HCT116 (cell line): ENCODE measurements at regions not wholly inside any gene's neighbourhood (a gene's known extent, or its start where the extent isn't known, plus 50 kb on each side); places are given as distances from the start of the nearest gene placed in this dataset.

ENCODE experiments used
- ATAC-seq: fragments of 200-7000 bp; cut with Tn5 transposase; 2 replicates; pipeline ENCODE4 v1.9.1; 2020; ENCODE audit warnings: mild to moderate bottlenecking, moderate library complexity
- BruUV-seq: library from RNA; stranded (reverse); fragments of 400-500 nt; replicated peaks from 2 replicates; lab custom pipeline; 2021; lab: Mats Ljungman, UMichigan
- CTCF ChIA-PET: fragments of 300-600 bp; sonication (Branson Sonifier 250); formaldehyde crosslinking; loops from one replicate; lab custom pipeline; 2021; ENCODE audit warnings: antibody characterized with exemption; lab: Charles Lee
- POLR2A ChIA-PET: fragments of 300-600, 350-600 bp; sonication (Branson Sonifier 250); formaldehyde crosslinking; loops from one replicate; lab custom pipeline; 2021; ENCODE audit warnings: antibody characterized with exemption; lab: Charles Lee
- RAD21 ChIA-PET, 2 experiments: fragments of 300-600 bp; sonication (Branson Sonifier 250); formaldehyde crosslinking; loops; one replicate each; lab custom pipeline; 2023; ENCODE audit warnings: low total read pairs in 2 of 2; ENCODE audit not compliant: uncharacterized antibody in 2 of 2, unreplicated experiment in 2 of 2, low non-redundant PET in 1 of 2; lab: Charles Lee
- DNase-seq: peaks from one replicate; pipeline ENCODE4 v3.0.0-alpha.2; 2010; ENCODE audit warnings: low read depth, low spot score
- H2AFZ ChIP-seq: fragments of 200-600 bp; shearing (Covaris generic), sonication (generic); 2 replicates; pipeline ENCODE4 v1.6.1; 2017; ENCODE audit warnings: low read depth, mixed run types, mixed read lengths, antibody characterized with exemption, low read length; ENCODE audit not compliant: poor library complexity, severe bottlenecking
- H3K27ac ChIP-seq: 2 replicates; pipeline ENCODE4 v1.5.1; 2012; ENCODE audit warnings: low read depth, low read length
- H3K27me3 ChIP-seq: fragments of 200-600 bp; sonication (generic); 2 replicates; pipeline ENCODE4 v1.6.1; 2016; ENCODE audit warnings: mixed run types, low read length, mixed read lengths; ENCODE audit not compliant: insufficient read depth
- H3K36me3 ChIP-seq, 2 experiments: fragments of 200-500 bp in 1 of 2; fragments of 200-600 bp in 1 of 2; sonication (Bioruptor generic) in 1 of 2; sonication (generic) in 1 of 2; 2 replicates each; pipeline versions ENCODE4 v1.5.1 to v1.6.1; 2014 to 2016; ENCODE audit warnings: low read length in 2 of 2, inconsistent platforms in 1 of 2, mixed read lengths in 1 of 2, mixed run types in 1 of 2; ENCODE audit not compliant: insufficient read depth in 2 of 2, control insufficient read depth in 1 of 2
- H3K4me1 ChIP-seq, 2 experiments: fragments of 200-600 bp in 1 of 2; sonication (generic) in 1 of 2; 2 replicates each; pipeline versions ENCODE4 v1.5.1 to v1.6.1; 2012 to 2017; ENCODE audit warnings: low read length in 2 of 2, inconsistent platforms in 1 of 2, mild to moderate bottlenecking in 1 of 2, mixed read lengths in 1 of 2, mixed run types in 1 of 2, moderate library complexity in 1 of 2; ENCODE audit not compliant: insufficient read depth in 2 of 2, control insufficient read depth in 1 of 2
- H3K4me2 ChIP-seq: fragments of 200-600 bp; sonication (generic); 2 replicates; pipeline ENCODE4 v1.6.1; 2017; ENCODE audit warnings: mixed run types, low read length, mixed read lengths
- H3K4me3 ChIP-seq, 2 experiments: fragments of 200-600 bp in 1 of 2; sonication (generic) in 1 of 2; replicated peaks in 1 of 2; 2 replicates each; pipeline ENCODE4 v1.5.1; 2011 to 2016; ENCODE audit warnings: low read length in 2 of 2, control low read depth in 1 of 2, low read depth in 1 of 2, mild to moderate bottlenecking in 1 of 2, mixed read lengths in 1 of 2, mixed run types in 1 of 2
- H3K79me2 ChIP-seq: fragments of 200-600 bp; sonication (generic); 2 replicates; pipeline ENCODE4 v1.6.1; 2017; ENCODE audit warnings: mild to moderate bottlenecking, mixed run types, low read length, moderate library complexity, mixed read lengths; ENCODE audit not compliant: insufficient read depth
- H3K9ac ChIP-seq: fragments of 200-600 bp; sonication (generic); 2 replicates; pipeline ENCODE4 v1.6.1; 2016; ENCODE audit warnings: low read length, mixed read lengths
- H3K9me2 ChIP-seq: fragments of 200-600 bp; sonication (generic), shearing (Covaris generic); 2 replicates; pipeline ENCODE4 v1.6.1; 2017; ENCODE audit warnings: mixed run types, mild to moderate bottlenecking, moderate library complexity; ENCODE audit not compliant: insufficient read depth
- H3K9me3 ChIP-seq, 2 experiments: fragments of 200-500 bp in 1 of 2; fragments of 200-600 bp in 1 of 2; sonication (Bioruptor generic) in 1 of 2; sonication (generic) in 1 of 2; 2 replicates each; pipeline ENCODE4 v1.6.1; 2014 to 2017; ENCODE audit warnings: low read length in 2 of 2, mixed read lengths in 2 of 2, inconsistent platforms in 1 of 2, low read depth in 1 of 2, mild to moderate bottlenecking in 1 of 2, mixed run types in 1 of 2, moderate library complexity in 1 of 2; ENCODE audit not compliant: control insufficient read depth in 1 of 2, insufficient read depth in 1 of 2
- H4K20me1 ChIP-seq: fragments of 200-600 bp; sonication (generic), shearing (Covaris generic); 2 replicates; pipeline ENCODE4 v1.6.1; 2017; ENCODE audit warnings: mixed run types, mild to moderate bottlenecking, moderate library complexity; ENCODE audit not compliant: insufficient read depth
- CEBPB ChIP-seq: IDR thresholded peaks from 2 replicates; pipeline ENCODE4 v1.6.1; 2012; ENCODE audit warnings: low read depth
- EGR1 ChIP-seq: IDR thresholded peaks from 2 replicates; pipeline ENCODE4 v1.6.1; 2012; ENCODE audit warnings: low read depth
- ELF1 ChIP-seq: IDR thresholded peaks from 2 replicates; pipeline ENCODE4 v1.6.1; 2012; ENCODE audit warnings: low read depth, borderline replicate concordance
- FOSL1 ChIP-seq: IDR thresholded peaks from 2 replicates; pipeline ENCODE4 v1.6.1; 2012; ENCODE audit warnings: low read depth
- POLR2A ChIP-seq: IDR thresholded peaks from 2 replicates; pipeline ENCODE4 v1.7.0; 2011; ENCODE audit warnings: borderline replicate concordance; ENCODE audit not compliant: insufficient read depth, insufficient read length; ENCODE audit errors: extremely low read depth
- POLR2AphosphoS5 ChIP-seq: IDR thresholded peaks from 2 replicates; pipeline ENCODE4 v1.6.1; 2011; ENCODE audit warnings: mild to moderate bottlenecking, low read depth, low read length, moderate library complexity
- REST ChIP-seq: IDR thresholded peaks from 2 replicates; pipeline ENCODE4 v1.6.1; 2012; ENCODE audit warnings: low read depth
- SRF ChIP-seq: IDR thresholded peaks from 2 replicates; pipeline ENCODE4 v1.6.1; 2012; ENCODE audit warnings: low read depth
- TCF7L2 ChIP-seq: IDR thresholded peaks from 2 replicates; pipeline ENCODE4 v1.7.0; 2011; ENCODE audit warnings: borderline replicate concordance, inconsistent platforms; ENCODE audit not compliant: insufficient read depth, insufficient read length; ENCODE audit errors: extremely low read depth
- YY1 ChIP-seq: IDR thresholded peaks from 2 replicates; pipeline ENCODE4 v1.6.1; 2011; ENCODE audit warnings: low read length, low read depth, moderate library complexity, mild to moderate bottlenecking; ENCODE audit not compliant: insufficient replicate concordance; ENCODE audit errors: extremely low read depth
- ZFX ChIP-seq: fragments of 450-650 bp; IDR thresholded peaks from 2 replicates; pipeline ENCODE4 v1.6.1; 2017
- ZNF274 ChIP-seq: fragments of 200-500 bp; sonication (Bioruptor generic); IDR thresholded peaks from 2 replicates; pipeline ENCODE4 v1.6.1; 2014; ENCODE audit warnings: mild to moderate bottlenecking, low read depth, low read length, inconsistent platforms
- intact Hi-C: fragments of 100-400 bp; cut with micrococcal nuclease; formaldehyde crosslinking; loops from 2 replicates; pipeline ENCODE4 v1.10.0; 2022
- TF ChIP-seq, protein P1 (sequence below): IDR thresholded peaks from 2 replicates; pipeline ENCODE4 v1.6.1; 2012

- RAD21 ChIA-PET, result no interaction called here
- Histone ChIP-seq H3K4me2 (no peak overlapping the region), H2AFZ (no peak overlapping the region), H3K79me2 (no peaks in the 10 kb centered on the region), H3K27ac (no peak overlapping the region), H3K4me1 (peaks cover 0 to 7% of the 10 kb centered on the region in 2 experiments; a peak in 1 of 4 replicates), H3K9me2 (no peaks in the 10 kb centered on the region), H3K9me3 (no peaks in the 10 kb centered on the region), H3K27me3 (no peaks in the 10 kb centered on the region), H4K20me1 (no peaks in the 10 kb centered on the region), H3K4me3 (no peak overlapping the region), H3K36me3 (no peaks in the 10 kb centered on the region), H3K9ac (no peak overlapping the region)
- BruUV-seq, result no TSS peak
- CTCF ChIA-PET, result no interaction called here
- intact Hi-C loops, result no loop called here
- POLR2A ChIA-PET, result no interaction called here
- no peak for TF ChIP-seq ZFX
- no peak for TF ChIP-seq CEBPB
- no peak for TF ChIP-seq ZNF274
- TF ChIP-seq, protein P1, sequence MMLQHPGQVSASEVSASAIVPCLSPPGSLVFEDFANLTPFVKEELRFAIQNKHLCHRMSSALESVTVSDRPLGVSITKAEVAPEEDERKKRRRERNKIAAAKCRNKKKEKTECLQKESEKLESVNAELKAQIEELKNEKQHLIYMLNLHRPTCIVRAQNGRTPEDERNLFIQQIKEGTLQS, result no peak
- no peak for TF ChIP-seq POLR2AphosphoS5
- TF ChIP-seq TCF7L2, result no peak
- TF ChIP-seq SRF, result no peak
- no peak for TF ChIP-seq POLR2A
- TF ChIP-seq FOSL1, result no peak
- TF ChIP-seq ELF1, result no peak
- no peak for TF ChIP-seq EGR1
- no peak for TF ChIP-seq YY1
- no peak for TF ChIP-seq REST
- DNase-seq (no peak), ATAC-seq (no peak)
Measured at GRCh38 chr2:212845941-212846340, 305.5 kb downstream of the IKZF2 start.
